ENCODE measurements at regions not wholly inside any gene's neighbourhood (a gene's known extent, or its start where the extent isn't known, plus 50 kb on each side); places are given as distances from the start of the nearest gene placed in this dataset.

DNA sequence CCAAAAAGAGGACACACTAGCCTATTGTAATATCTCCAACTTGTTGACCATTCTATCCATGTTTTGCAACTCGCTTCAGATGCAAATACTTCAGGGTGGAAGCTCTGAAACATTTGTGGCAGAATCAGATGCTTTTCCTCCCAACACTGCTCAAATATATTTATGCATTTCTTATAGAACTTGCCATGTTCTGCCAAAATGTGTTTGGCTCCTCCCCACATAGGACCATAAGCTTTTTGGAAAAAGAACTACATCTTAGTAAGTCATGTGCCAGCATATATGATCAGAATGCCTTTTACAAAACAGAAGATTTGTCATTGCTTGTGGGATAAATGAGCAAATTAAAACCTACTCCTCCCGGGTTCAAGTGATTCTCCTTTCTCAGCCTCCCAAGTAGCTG is 484.5 kb downstream of the TNS3 start:
- DNase-seq (ENCODE audit: extremely low spot score) = no peak
- CTCF ChIA-PET = no interaction called here
- POLR2A ChIA-PET = no interaction called here
- TF ChIP-seq FOXA1 (IDR thresholded peaks at IDR 0.05) = no peak
- no peak for TF ChIP-seq LEF1 (IDR thresholded peaks at IDR 0.05; ENCODE audit: borderline replicate concordance)
- TF ChIP-seq ELF4 (IDR thresholded peaks at IDR 0.05) = no peak
- TF ChIP-seq L3MBTL2 (conservative IDR thresholded peaks at IDR 0.05) = no peak
- no peak for TF ChIP-seq TARDBP (IDR thresholded peaks at IDR 0.05)
- no peak for TF ChIP-seq ZNF384 (IDR thresholded peaks at IDR 0.05)
- TF ChIP-seq BHLHE40 (IDR thresholded peaks at IDR 0.05; ENCODE audit: borderline replicate concordance) = no peak
- TF ChIP-seq FOXM1 (IDR thresholded peaks at IDR 0.05; ENCODE audit: borderline replicate concordance) = no peak

DNA sequence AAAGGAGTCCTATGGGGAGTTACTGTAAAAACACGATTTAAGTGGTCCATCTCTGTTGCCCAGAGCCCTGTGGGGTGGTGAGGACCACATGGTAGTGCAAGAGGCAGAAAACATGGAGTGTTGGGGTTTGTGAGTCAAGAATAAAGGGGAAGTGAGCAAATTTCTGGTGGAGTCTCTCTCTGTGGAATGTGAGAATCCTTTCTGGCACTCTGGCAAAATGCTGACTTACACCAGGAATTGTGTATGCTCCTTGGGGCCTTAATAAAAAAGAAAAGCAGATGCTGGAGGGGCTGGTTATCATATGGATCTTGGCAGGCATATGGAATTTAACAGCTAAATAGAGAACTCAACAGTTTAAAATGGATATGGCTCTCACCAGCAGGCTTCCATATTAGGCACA is 486.0 kb downstream of the TNS3 start:
- TF ChIP-seq HDGF (IDR thresholded peaks at IDR 0.05; ENCODE audit: borderline replicate concordance) = no peak
- ChIA-PET CTCF (no interaction called here), POLR2A (no interaction called here)
- no peak for DNase-seq (ENCODE audit: extremely low spot score)

DNA sequence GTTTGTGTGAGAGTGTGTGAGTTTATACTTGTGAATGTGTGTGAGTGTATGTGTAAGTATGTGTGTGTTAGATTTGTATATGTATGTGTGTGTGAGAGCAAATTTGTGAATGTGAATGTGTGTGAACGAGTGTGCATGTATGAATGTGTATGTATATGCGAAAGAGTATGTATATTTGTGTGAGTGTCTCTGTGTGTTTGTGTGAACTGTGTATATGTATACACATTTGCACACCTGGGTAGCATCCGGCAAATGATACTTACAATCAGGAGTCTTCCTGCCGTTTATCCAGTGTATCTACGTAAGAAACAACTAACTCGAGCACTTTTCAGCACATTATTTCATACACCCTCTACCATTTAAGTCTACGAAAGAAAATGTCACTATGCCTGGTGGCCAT is 487.4 kb downstream of the TNS3 start:
- ChIA-PET POLR2A (no interaction called here), CTCF (no interaction called here)
- TF ChIP-seq FOXM1 (IDR thresholded peaks at IDR 0.05; ENCODE audit: borderline replicate concordance) (no peak), NFRKB (IDR thresholded peaks at IDR 0.05) (no peak), ARNT (IDR thresholded peaks at IDR 0.05) (no peak), ELF4 (IDR thresholded peaks at IDR 0.05) (no peak), FOXA1 (IDR thresholded peaks at IDR 0.05) (no peak), FOXK2 (IDR thresholded peaks at IDR 0.05) (no peak), ZNF384 (IDR thresholded peaks at IDR 0.05) (no peak)
- TF ChIP-seq, protein P1, sequence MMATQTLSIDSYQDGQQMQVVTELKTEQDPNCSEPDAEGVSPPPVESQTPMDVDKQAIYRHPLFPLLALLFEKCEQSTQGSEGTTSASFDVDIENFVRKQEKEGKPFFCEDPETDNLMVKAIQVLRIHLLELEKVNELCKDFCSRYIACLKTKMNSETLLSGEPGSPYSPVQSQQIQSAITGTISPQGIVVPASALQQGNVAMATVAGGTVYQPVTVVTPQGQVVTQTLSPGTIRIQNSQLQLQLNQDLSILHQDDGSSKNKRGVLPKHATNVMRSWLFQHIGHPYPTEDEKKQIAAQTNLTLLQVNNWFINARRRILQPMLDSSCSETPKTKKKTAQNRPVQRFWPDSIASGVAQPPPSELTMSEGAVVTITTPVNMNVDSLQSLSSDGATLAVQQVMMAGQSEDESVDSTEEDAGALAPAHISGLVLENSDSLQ (IDR thresholded peaks at IDR 0.05) = no peak
- no peak for DNase-seq (ENCODE audit: extremely low spot score)

GRCh38 chr7:47093320-47094234 is 488.3 kb downstream of the TNS3 start:
- DNase-seq (ENCODE audit: extremely low spot score) = no peak
- CTCF ChIA-PET = interaction anchor here (0.6 kb wide), 1 partner anchor 602 kb away, joined by 3 read pairs; no protein-coding TSS in a partner anchor
- POLR2A ChIA-PET = no interaction called here
- no peak for TF ChIP-seq BHLHE40 (IDR thresholded peaks at IDR 0.05; ENCODE audit: borderline replicate concordance)
- TF ChIP-seq FOXM1 (IDR thresholded peaks at IDR 0.05; ENCODE audit: borderline replicate concordance) = no peak
- TF ChIP-seq SP1 (IDR thresholded peaks at IDR 0.05) = no peak
- TF ChIP-seq, protein P1 (IDR thresholded peaks at IDR 0.05) = no peak
- no peak for TF ChIP-seq ZNF384 (IDR thresholded peaks at IDR 0.05)

GRCh38 chr7:47092336-47092735 is 489.6 kb downstream of the TNS3 start:
- DNase-seq (ENCODE audit: extremely low spot score) = no peak
- TF ChIP-seq CTBP1 (IDR thresholded peaks at IDR 0.05; ENCODE audit: borderline replicate concordance) (no peak), L3MBTL2 (conservative IDR thresholded peaks at IDR 0.05) (no peak), ELF4 (IDR thresholded peaks at IDR 0.05) (no peak), ZNF384 (IDR thresholded peaks at IDR 0.05) (no peak), TARDBP (IDR thresholded peaks at IDR 0.05) (no peak), SP1 (IDR thresholded peaks at IDR 0.05) (no peak), FOXK2 (IDR thresholded peaks at IDR 0.05) (no peak)
- TF ChIP-seq, protein P1 (IDR thresholded peaks at IDR 0.05) = no peak
- ChIA-PET CTCF (no interaction called here), POLR2A (no interaction called here)

DNA sequence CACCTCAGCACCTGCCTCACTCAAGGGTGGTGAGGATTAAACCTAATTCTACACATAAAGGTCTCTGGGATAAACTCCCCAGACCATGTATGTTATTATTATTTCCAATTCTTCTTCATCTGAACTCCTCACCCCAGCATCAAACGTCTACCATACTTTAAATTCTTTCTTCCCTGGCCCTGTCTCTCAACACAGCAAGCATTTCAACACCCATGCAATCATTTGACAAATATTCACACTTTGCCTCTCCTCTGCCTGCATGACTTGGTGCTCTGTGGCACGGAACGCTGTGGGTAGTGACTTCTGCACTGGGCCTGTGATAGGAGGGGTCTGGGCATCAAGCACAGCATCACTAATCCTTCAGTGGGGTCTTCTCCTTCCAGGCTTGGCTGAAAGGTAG is 490.8 kb downstream of the TNS3 start:
- POLR2A ChIA-PET = no interaction called here
- CTCF ChIA-PET = interaction anchor here (1.4 kb wide), 1 partner anchor 1168 kb away, joined by 4 read pairs; no protein-coding TSS in a partner anchor
- no peak for TF ChIP-seq CTBP1 (IDR thresholded peaks at IDR 0.05; ENCODE audit: borderline replicate concordance)
- TF ChIP-seq LEF1 (IDR thresholded peaks at IDR 0.05; ENCODE audit: borderline replicate concordance) = no peak
- no peak for TF ChIP-seq SUZ12 (IDR thresholded peaks at IDR 0.05)
- TF ChIP-seq ZNF384 (IDR thresholded peaks at IDR 0.05) = no peak
- TF ChIP-seq SP1 (IDR thresholded peaks at IDR 0.05) = no peak
- TF ChIP-seq ELF4 (IDR thresholded peaks at IDR 0.05) = no peak
- no peak for TF ChIP-seq L3MBTL2 (conservative IDR thresholded peaks at IDR 0.05)
- TF ChIP-seq, protein P1 (IDR thresholded peaks at IDR 0.05) = no peak
- no peak for TF ChIP-seq FOXK2 (IDR thresholded peaks at IDR 0.05)
- no peak for TF ChIP-seq FOXM1 (IDR thresholded peaks at IDR 0.05; ENCODE audit: borderline replicate concordance)
- no peak for TF ChIP-seq ARNT (IDR thresholded peaks at IDR 0.05)
- TF ChIP-seq NFRKB (IDR thresholded peaks at IDR 0.05) = no peak
- no peak for TF ChIP-seq TARDBP (IDR thresholded peaks at IDR 0.05)
- no peak for TF ChIP-seq BHLHE40 (IDR thresholded peaks at IDR 0.05; ENCODE audit: borderline replicate concordance)
- no peak for DNase-seq (ENCODE audit: extremely low spot score)

Data from HEK293T (cell line).